DOHH2 (cell line): ENCODE measurements at regions not wholly inside any gene's neighbourhood (a gene's known extent, or its start where the extent isn't known, plus 50 kb on each side); places are given as distances from the start of the nearest gene placed in this dataset.

Experiments
- CTCF ChIP-seq: fragments of 200-600 bp; sonication (generic); IDR thresholded peaks from one replicate; pipeline ENCODE4 v1.5.1; 2014; ENCODE audit warnings: antibody characterized with exemption, mild to moderate bottlenecking, low read depth, low read length; ENCODE audit not compliant: poor library complexity, severe bottlenecking
- EZH2phosphoT487 ChIP-seq: fragments of 200-600 bp; sonication (generic); IDR thresholded peaks from 2 replicates; pipeline ENCODE4 v1.6.1; 2017; ENCODE audit warnings: borderline replicate concordance, mild to moderate bottlenecking, antibody characterized with exemption, low read length, moderate library complexity, mixed read lengths

- peak; percentile 65 for TF ChIP-seq CTCF
- TF ChIP-seq EZH2phosphoT487 = no peak
These were observed 223.1 kb upstream of the DMD start for GRCh38 chrX:33434256-33435092.
